GM19239 (cell line): ENCODE measurements at regions not wholly inside any gene's neighbourhood (a gene's known extent, or its start where the extent isn't known, plus 50 kb on each side); places are given as distances from the start of the nearest gene placed in this dataset.

Source experiments
- DNase-seq: peaks from one replicate; pipeline ENCODE4 v3.0.0; 2011; ENCODE audit warnings: low spot score; ENCODE audit not compliant: insufficient read length
- FAIRE-seq: peaks from 2 replicates; lab custom pipeline; 2011; peaks lifted over from hg19 to GRCh38; lab: Jason Lieb, UNC

GRCh38 chr5:5598547-5599113 is 176.2 kb downstream of the ICE1 start:
- no peak for FAIRE-seq
- DNase-seq = no peak

DNA sequence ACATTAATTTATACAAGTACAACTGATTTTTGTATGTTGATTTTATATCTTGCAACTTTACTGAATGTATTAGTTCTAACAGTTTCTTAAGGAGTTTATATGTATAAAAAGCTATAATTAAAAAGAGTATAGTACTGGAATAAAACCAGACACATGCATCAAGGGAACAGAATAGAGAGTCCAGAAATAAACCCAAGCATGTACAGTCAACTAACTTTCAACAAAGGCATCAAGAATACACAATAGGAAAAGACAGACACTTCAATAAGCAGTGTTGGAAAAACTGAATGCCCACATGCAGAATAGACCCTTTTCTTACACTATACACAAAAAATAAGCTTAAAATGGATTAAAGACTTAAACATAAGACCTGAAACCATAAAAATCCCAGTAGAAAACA is 170.9 kb downstream of the ICE1 start:
- no peak for DNase-seq
- FAIRE-seq = no peak

DNA sequence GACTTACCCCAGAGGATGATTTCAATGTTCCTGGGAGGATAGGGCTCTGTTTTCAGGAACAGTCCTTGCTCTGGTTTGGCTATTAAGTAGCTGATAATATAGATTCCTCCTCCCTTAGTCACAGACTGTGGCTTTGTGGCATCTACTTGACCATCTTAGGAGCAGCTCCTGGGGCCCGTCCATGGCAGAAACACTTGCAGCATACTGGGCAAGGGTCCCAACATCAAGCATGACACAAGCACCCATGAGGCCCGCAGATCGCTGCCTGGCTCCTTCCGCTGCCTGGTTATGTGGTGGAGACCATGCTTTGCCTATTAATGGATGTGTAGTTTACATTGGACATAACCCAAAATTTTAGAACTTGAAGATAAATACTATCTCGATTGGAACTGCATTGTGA is 170.1 kb downstream of the ICE1 start:
- no peak for DNase-seq
- no peak for FAIRE-seq

DNA sequence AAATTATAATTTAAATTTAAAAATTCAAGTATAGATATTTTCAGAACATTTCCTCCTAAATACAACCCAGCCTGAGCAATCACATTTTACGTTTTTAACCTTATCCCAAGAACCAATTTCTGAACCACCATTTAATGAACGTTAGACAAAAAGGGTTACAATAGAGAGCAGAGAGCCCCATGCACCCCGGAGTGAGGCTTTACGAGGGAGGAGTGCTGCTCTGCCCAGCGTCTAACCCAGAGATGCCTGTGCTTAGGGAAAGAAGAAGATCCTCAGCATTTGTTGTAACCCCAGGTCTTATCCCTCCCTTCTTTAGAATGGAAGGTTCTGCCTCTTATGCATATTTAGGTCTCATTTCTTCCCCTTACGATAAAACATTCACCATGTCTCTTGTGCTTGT is 169.1 kb downstream of the ICE1 start:
- FAIRE-seq (no peak), DNase-seq (no peak)

GRCh38 chr5:5589857-5590256 is 167.4 kb downstream of the ICE1 start:
- FAIRE-seq (no peak), DNase-seq (no peak)

GRCh38 chr5:5588887-5589826 is 166.7 kb downstream of the ICE1 start:
- FAIRE-seq = no peak
- no peak for DNase-seq

DNA sequence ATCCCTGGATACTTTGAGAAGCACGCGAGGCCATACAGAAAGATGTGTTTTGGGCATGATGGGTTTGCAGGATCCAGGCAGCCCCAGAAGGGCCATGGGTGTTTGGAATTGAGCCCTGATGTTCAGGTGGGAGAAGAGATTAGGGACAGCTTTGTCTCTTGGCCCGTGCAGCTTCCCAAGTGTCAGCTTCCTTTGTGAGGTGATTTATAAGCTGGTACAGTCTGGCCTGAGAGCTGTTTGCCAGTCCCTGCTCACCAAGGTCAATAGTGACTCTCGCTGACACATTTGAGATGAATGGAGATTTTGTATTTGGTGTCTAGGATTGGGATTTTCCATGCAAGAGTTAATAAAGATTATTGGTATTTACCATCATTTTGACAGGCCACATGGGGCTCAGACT is 165.9 kb downstream of the ICE1 start:
- no peak for DNase-seq
- no peak for FAIRE-seq

GRCh38 chr5:5587474-5587873 is 165.0 kb downstream of the ICE1 start:
- FAIRE-seq = no peak
- no peak for DNase-seq

GRCh38 chr5:5586721-5587120 is 164.2 kb downstream of the ICE1 start:
- no peak for DNase-seq
- no peak for FAIRE-seq

GRCh38 chr5:5585751-5586341 is 163.4 kb downstream of the ICE1 start:
- no peak for DNase-seq
- FAIRE-seq = no peak

GRCh38 chr5:5584751-5585150 is 162.3 kb downstream of the ICE1 start:
- DNase-seq (no peak), FAIRE-seq (no peak)

GRCh38 chr5:5584236-5584745 is 161.8 kb downstream of the ICE1 start:
- FAIRE-seq (no peak), DNase-seq (no peak)

- FAIRE-seq = no peak
- DNase-seq = no peak
Observed at GRCh38 chr5:5583832-5584231, 161.4 kb downstream of the ICE1 start.

- DNase-seq = no peak
- FAIRE-seq = no peak
Observed at GRCh38 chr5:5583023-5583765, 160.7 kb downstream of the ICE1 start.

DNA sequence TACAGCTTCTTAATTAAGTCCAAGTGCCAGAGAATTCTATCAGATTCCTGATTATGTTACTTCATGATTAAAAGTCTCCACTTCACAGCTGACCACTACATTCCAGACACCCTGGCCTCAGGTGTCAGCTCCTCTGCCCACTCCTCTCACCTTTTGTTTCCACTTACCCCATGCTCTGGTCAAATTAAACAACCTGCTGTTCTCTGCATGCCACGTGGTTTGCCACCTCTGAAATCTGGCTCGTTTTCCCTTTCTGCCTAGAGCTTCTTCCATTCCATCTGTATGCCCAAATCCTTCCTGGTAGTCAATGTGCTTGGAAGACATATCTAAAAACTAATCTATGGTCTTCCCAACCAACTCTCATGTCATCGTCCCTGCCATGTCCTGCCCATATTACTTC is 158.6 kb downstream of the ICE1 start:
- no peak for FAIRE-seq
- no peak for DNase-seq

DNA sequence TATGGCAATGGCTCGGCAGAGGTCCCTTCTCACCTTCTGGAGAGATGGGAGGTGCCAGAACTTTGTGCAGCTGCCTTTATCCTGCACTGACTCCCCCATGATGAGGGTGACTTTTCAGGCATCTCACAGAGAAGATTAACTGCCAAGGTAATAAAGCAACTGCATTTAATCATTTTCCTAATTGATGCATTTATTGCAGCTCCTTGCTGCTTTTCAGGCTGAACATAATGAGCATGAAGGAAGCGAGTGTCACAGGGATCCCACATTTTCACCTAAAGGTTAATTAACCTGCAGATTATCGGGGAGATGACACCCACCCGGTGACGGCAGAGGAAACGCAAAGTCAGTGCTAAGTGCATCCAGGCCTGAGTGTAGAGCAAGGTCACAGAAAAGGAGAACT is 154.3 kb downstream of the ICE1 start:
- DNase-seq = no peak
- no peak for FAIRE-seq

DNA sequence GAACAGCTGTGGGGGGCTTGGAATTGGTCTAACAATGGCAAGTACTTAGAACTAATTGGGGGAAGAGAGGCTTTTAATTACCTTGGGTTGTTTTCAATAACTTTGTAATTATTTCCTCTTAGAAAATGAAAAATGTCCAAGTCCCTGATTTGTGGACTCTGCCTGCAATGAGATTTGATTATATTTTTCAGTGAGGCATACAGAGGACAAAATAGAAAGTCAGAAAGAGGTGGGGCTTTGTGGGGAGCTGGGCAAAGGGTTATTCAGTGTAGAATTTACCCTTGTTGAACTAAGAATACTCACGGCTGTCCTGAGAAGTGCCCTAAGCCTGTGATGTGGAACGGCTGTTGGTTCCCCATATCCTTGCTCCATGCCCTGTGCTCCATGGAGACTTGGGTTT is 153.0 kb downstream of the ICE1 start:
- DNase-seq = no peak
- no peak for FAIRE-seq

DNA sequence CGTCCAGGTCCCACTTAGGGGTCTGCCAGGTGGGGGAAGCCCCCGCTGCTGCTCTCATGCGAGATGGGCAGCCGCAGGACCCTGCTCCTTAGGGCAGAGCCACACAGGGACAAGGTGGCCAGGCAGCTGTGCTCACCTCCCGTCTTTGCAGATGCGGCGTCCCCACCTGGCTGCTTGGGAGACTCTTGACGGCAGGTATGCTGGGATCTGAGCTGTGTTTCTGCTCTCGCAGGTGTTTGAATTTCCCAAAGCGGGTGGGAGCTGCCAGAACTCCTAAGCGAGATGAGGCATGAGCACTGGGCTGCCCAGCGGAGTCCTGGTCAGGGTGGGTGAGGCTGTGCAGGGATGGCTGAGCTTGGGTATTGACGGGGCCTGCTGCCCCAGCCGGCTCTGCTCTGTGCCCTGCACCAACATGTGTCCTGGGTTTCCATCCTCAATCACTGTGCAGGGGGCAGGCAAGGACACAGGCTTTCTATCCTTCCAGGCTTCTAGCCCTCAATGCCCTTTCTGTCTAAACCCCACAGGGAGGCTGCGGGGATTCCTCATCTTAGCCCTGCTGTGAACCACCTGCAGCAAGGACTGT is 151.4 kb downstream of the ICE1 start:
- FAIRE-seq (no peak), DNase-seq (no peak)

GRCh38 chr5:5572976-5573797 is 150.7 kb downstream of the ICE1 start:
- no peak for FAIRE-seq
- no peak for DNase-seq
